ENCODE measurements at regions not wholly inside any gene's neighbourhood (a gene's known extent, or its start where the extent isn't known, plus 50 kb on each side); places are given as distances from the start of the nearest gene placed in this dataset.

DNA sequence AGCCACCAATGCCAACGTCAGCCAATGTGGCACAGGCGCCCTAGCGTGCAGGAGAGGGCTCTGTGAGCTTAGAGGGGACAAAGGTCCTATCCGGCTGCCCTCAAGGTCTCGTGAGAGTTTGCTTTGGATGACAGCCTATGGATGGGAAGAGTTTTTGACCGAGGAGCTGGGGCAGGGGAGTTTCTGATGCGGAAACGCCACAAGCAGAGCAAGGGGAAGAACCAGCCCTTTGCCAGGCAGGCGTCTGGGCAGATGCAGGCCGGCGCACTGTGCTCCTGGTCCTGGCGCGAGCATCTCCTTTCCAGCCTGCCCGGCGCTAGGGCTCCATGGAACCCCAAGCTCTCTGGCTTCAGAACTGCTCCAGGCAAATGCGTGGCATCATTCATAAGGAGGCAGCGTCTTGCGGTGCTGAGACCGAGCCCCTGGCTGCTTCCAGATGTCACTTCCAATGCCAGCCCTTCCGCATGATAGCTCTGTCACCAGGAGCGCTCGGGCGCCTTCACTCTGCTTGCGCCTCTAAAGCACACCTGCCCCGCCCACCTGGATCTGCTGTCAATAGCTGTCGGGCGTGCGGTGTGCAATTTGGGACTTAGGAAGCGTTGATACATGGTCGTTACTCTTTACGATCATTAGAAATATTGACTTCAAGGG lies 374.9 kb upstream of the IRX1 start:
- no peaks in the 10 kb centered on the region for H4K20me1 ChIP-seq (ENCODE audit: insufficient read depth)
- no peak for TF ChIP-seq TCF12 (IDR thresholded peaks at IDR 0.05)
- TF ChIP-seq FOSL2 (IDR thresholded peaks at IDR 0.05; ENCODE audit: borderline replicate concordance, low read depth) = no peak
- no peak for TF ChIP-seq FOXJ3 (CRISPR knock-in tag; IDR thresholded peaks at IDR 0.05)
- TF ChIP-seq TAF1 (IDR thresholded peaks at IDR 0.05; ENCODE audit: borderline replicate concordance, low read depth, low read length) = no peak
- TF ChIP-seq ELF1 (IDR thresholded peaks at IDR 0.05) = no peak
- TF ChIP-seq, protein P1, sequence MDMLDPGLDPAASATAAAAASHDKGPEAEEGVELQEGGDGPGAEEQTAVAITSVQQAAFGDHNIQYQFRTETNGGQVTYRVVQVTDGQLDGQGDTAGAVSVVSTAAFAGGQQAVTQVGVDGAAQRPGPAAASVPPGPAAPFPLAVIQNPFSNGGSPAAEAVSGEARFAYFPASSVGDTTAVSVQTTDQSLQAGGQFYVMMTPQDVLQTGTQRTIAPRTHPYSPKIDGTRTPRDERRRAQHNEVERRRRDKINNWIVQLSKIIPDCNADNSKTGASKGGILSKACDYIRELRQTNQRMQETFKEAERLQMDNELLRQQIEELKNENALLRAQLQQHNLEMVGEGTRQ (IDR thresholded peaks at IDR 0.05; ENCODE audit: borderline replicate concordance, low read depth, low read length) = no peak
- TF ChIP-seq SIN3A (IDR thresholded peaks at IDR 0.05; ENCODE audit: borderline replicate concordance, low read depth, low read length) = no peak
- no peak for TF ChIP-seq CHD2 (IDR thresholded peaks at IDR 0.05; ENCODE audit: low read length, partially characterized antibody)
- no peak for TF ChIP-seq USF1 (IDR thresholded peaks at IDR 0.05; ENCODE audit: borderline replicate concordance, low read depth)
- TF ChIP-seq NFIC (IDR thresholded peaks at IDR 0.05; ENCODE audit: borderline replicate concordance) = no peak
- TF ChIP-seq POLR2AphosphoS5 (IDR thresholded peaks at IDR 0.05; ENCODE audit: low read depth, low read length) = no peak
- TF ChIP-seq, protein P2, sequence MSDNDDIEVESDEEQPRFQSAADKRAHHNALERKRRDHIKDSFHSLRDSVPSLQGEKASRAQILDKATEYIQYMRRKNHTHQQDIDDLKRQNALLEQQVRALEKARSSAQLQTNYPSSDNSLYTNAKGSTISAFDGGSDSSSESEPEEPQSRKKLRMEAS (IDR thresholded peaks at IDR 0.05; ENCODE audit: low read depth) = no peak
- no peak for TF ChIP-seq FOXM1 (IDR thresholded peaks at IDR 0.05; ENCODE audit: low read depth)
- no peaks in the 10 kb centered on the region for H3K36me3 ChIP-seq (replicated peaks in 1 of 2; ENCODE audit: control insufficient read depth in 1 of 2, insufficient read depth in 2 of 2, low read length in 1 of 2)
- H3K79me2 ChIP-seq (ENCODE audit: insufficient read depth) = no peaks in the 10 kb centered on the region
- H3K9ac ChIP-seq = no peak overlapping the region
- no peak overlapping the region for H3K4me2 ChIP-seq
- no peak overlapping the region for H3K4me3 ChIP-seq (ENCODE audit: low read depth in 2 of 2, low read length in 1 of 2)
- no peak for DNase-seq
- CTCF ChIA-PET = no interaction called here
- POLR2A ChIA-PET = no interaction called here
- H3K9me3 ChIP-seq = no peaks in the 10 kb centered on the region
- no peaks in the 10 kb centered on the region for H3K27me3 ChIP-seq (ENCODE audit: insufficient read depth)
- no peak overlapping the region for H3K27ac ChIP-seq (ENCODE audit: low read depth in 2 of 2, low read length in 1 of 2)
- 8% methylated on average over 15 of the region's 31 CpGs for WGBS (ENCODE audit: low lambda C conversion rate)
- H3K9me2 ChIP-seq = no peaks in the 10 kb centered on the region
- H3F3A ChIP-seq (replicated peaks; ENCODE audit: insufficient read depth) = no peaks in the 10 kb centered on the region
- no peaks in the 10 kb centered on the region for H3K4me1 ChIP-seq (ENCODE audit: control insufficient read depth in 1 of 2, insufficient read depth in 2 of 2, low read depth in 1 of 2, low read length in 1 of 2)
- H2AFZ ChIP-seq (ENCODE audit: low read depth) = no peak overlapping the region

DNA sequence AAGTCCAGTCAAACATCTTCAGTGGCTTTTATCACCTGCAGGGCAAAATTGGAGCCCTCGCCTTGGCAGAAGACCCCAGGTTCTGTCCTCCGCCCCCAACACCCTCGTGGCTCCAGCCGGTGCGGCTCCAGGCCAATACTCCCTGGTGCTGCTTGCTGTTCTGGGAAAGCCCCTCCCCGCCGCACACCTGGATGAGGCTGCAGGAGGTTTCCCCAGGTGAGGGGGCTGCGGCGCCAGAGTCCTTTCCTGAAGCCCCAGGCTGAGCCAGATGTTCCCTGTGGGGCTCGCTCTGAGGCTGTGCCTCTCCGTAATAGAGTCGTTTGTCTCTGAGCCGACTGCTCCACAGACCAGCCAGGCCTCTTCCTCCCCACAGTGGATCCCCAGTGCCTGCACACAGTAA lies 375.4 kb upstream of the IRX1 start:
- Histone ChIP-seq H3K9ac (no peak overlapping the region), H3K4me1 (ENCODE audit: control insufficient read depth in 1 of 2, insufficient read depth in 2 of 2, low read depth in 1 of 2, low read length in 1 of 2) (no peaks in the 10 kb centered on the region), H3K27ac (ENCODE audit: low read depth in 2 of 2, low read length in 1 of 2) (no peak overlapping the region), H3K36me3 (replicated peaks in 1 of 2; ENCODE audit: control insufficient read depth in 1 of 2, insufficient read depth in 2 of 2, low read length in 1 of 2) (no peaks in the 10 kb centered on the region), H3K4me2 (no peak overlapping the region), H2AFZ (ENCODE audit: low read depth) (no peak overlapping the region), H3K9me3 (no peaks in the 10 kb centered on the region), H3K9me2 (no peaks in the 10 kb centered on the region), H3K79me2 (ENCODE audit: insufficient read depth) (no peaks in the 10 kb centered on the region), H3K27me3 (ENCODE audit: insufficient read depth) (no peaks in the 10 kb centered on the region), H3K4me3 (ENCODE audit: low read depth in 2 of 2, low read length in 1 of 2) (no peak overlapping the region), H3F3A (replicated peaks; ENCODE audit: insufficient read depth) (no peaks in the 10 kb centered on the region), H4K20me1 (ENCODE audit: insufficient read depth) (no peaks in the 10 kb centered on the region)
- POLR2A ChIA-PET = no interaction called here
- CTCF ChIA-PET = no interaction called here
- TF ChIP-seq, protein P3, sequence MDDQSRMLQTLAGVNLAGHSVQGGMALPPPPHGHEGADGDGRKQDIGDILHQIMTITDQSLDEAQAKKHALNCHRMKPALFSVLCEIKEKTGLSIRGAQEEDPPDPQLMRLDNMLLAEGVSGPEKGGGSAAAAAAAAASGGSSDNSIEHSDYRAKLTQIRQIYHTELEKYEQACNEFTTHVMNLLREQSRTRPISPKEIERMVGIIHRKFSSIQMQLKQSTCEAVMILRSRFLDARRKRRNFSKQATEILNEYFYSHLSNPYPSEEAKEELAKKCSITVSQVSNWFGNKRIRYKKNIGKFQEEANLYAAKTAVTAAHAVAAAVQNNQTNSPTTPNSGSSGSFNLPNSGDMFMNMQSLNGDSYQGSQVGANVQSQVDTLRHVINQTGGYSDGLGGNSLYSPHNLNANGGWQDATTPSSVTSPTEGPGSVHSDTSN (IDR thresholded peaks at IDR 0.05) = no peak
- TF ChIP-seq RAD21 (IDR thresholded peaks at IDR 0.05; ENCODE audit: low read length) = no peak
- WGBS (ENCODE audit: low lambda C conversion rate) = 23% methylated on average over 9 of the region's 13 CpGs
- DNase-seq = no peak
